ENCODE measurements at regions not wholly inside any gene's neighbourhood (a gene's known extent, or its start where the extent isn't known, plus 50 kb on each side); places are given as distances from the start of the nearest gene placed in this dataset.

GRCh38 chr4:168019019-168019651, 73.2 kb upstream of the ANXA10 start:
- H3K4me3 ChIP-seq (ENCODE audit: low read depth, low read length, poor library complexity, severe bottlenecking): no peak overlapping the region
- no peak overlapping the region for H3K4me2 ChIP-seq (ENCODE audit: low read length)
- H3K9me3 ChIP-seq (ENCODE audit: low read length): no peaks in the 10 kb centered on the region
- no peaks in the 10 kb centered on the region for H3K79me2 ChIP-seq (ENCODE audit: insufficient read depth, low read length)
- H3K9me2 ChIP-seq (ENCODE audit: low read depth, low read length): no peaks in the 10 kb centered on the region
- H3K27me3 ChIP-seq (ENCODE audit: insufficient read depth, low read length): no peaks in the 10 kb centered on the region
- TF ChIP-seq CTCF (IDR thresholded peaks at IDR 0.05; ENCODE audit: low read length) (no peak), EZH2 (IDR thresholded peaks at IDR 0.05; ENCODE audit: borderline replicate concordance, low read length) (no peak)
- no peaks in the 10 kb centered on the region for H3F3A ChIP-seq (ENCODE audit: insufficient read depth, low read length)
- H3K9ac ChIP-seq (ENCODE audit: low read length): no peak overlapping the region
- no peaks in the 10 kb centered on the region for H4K20me1 ChIP-seq (ENCODE audit: insufficient read depth, low read length)
- no peak overlapping the region for H2AFZ ChIP-seq (ENCODE audit: low read length)
- no peaks in the 10 kb centered on the region for H3K4me1 ChIP-seq (ENCODE audit: insufficient read depth, low read length, severe bottlenecking)
- no peaks in the 10 kb centered on the region for H3K36me3 ChIP-seq (ENCODE audit: insufficient read depth, low read length)
- no peak overlapping the region for H3K27ac ChIP-seq (ENCODE audit: low read depth, low read length, poor library complexity, severe bottlenecking)

GRCh38 chr4:168019921-168020320, 72.4 kb upstream of the ANXA10 start:
- H3K36me3 ChIP-seq (ENCODE audit: insufficient read depth, low read length): no peaks in the 10 kb centered on the region
- no peaks in the 10 kb centered on the region for H3F3A ChIP-seq (ENCODE audit: insufficient read depth, low read length)
- H4K20me1 ChIP-seq (ENCODE audit: insufficient read depth, low read length): no peaks in the 10 kb centered on the region
- no peaks in the 10 kb centered on the region for H3K79me2 ChIP-seq (ENCODE audit: insufficient read depth, low read length)
- H3K27ac ChIP-seq (ENCODE audit: low read depth, low read length, poor library complexity, severe bottlenecking): no peak overlapping the region
- no peak overlapping the region for H3K9ac ChIP-seq (ENCODE audit: low read length)
- H3K4me2 ChIP-seq (ENCODE audit: low read length): no peak overlapping the region
- H3K4me3 ChIP-seq (ENCODE audit: low read depth, low read length, poor library complexity, severe bottlenecking): no peak overlapping the region
- H3K4me1 ChIP-seq (ENCODE audit: insufficient read depth, low read length, severe bottlenecking): no peaks in the 10 kb centered on the region
- H3K9me2 ChIP-seq (ENCODE audit: low read depth, low read length): no peaks in the 10 kb centered on the region
- no peak for TF ChIP-seq CTCF (IDR thresholded peaks at IDR 0.05; ENCODE audit: low read length)
- TF ChIP-seq EZH2 (IDR thresholded peaks at IDR 0.05; ENCODE audit: borderline replicate concordance, low read length): no peak
- no peak overlapping the region for H2AFZ ChIP-seq (ENCODE audit: low read length)
- no peaks in the 10 kb centered on the region for H3K9me3 ChIP-seq (ENCODE audit: low read length)
- H3K27me3 ChIP-seq (ENCODE audit: insufficient read depth, low read length): no peaks in the 10 kb centered on the region

- H3K79me2 ChIP-seq (ENCODE audit: insufficient read depth, low read length): no peaks in the 10 kb centered on the region
- TF ChIP-seq EZH2 (IDR thresholded peaks at IDR 0.05; ENCODE audit: borderline replicate concordance, low read length) (no peak), CTCF (IDR thresholded peaks at IDR 0.05; ENCODE audit: low read length) (no peak)
- H3K9ac ChIP-seq (ENCODE audit: low read length): no peak overlapping the region
- no peaks in the 10 kb centered on the region for H3K9me2 ChIP-seq (ENCODE audit: low read depth, low read length)
- H2AFZ ChIP-seq (ENCODE audit: low read length): no peak overlapping the region
- H3K4me1 ChIP-seq (ENCODE audit: insufficient read depth, low read length, severe bottlenecking): no peaks in the 10 kb centered on the region
- no peaks in the 10 kb centered on the region for H3F3A ChIP-seq (ENCODE audit: insufficient read depth, low read length)
- H3K36me3 ChIP-seq (ENCODE audit: insufficient read depth, low read length): no peaks in the 10 kb centered on the region
- no peak overlapping the region for H3K4me3 ChIP-seq (ENCODE audit: low read depth, low read length, poor library complexity, severe bottlenecking)
- H3K9me3 ChIP-seq (ENCODE audit: low read length): no peaks in the 10 kb centered on the region
- no peaks in the 10 kb centered on the region for H3K27me3 ChIP-seq (ENCODE audit: insufficient read depth, low read length)
- no peak overlapping the region for H3K4me2 ChIP-seq (ENCODE audit: low read length)
- H4K20me1 ChIP-seq (ENCODE audit: insufficient read depth, low read length): no peaks in the 10 kb centered on the region
- no peak overlapping the region for H3K27ac ChIP-seq (ENCODE audit: low read depth, low read length, poor library complexity, severe bottlenecking)
Measured at GRCh38 chr4:168021666-168022065, 70.7 kb upstream of the ANXA10 start.
